SIG-M5 (cell line): ENCODE measurements at regions not wholly inside any gene's neighbourhood (a gene's known extent, or its start where the extent isn't known, plus 50 kb on each side); places are given as distances from the start of the nearest gene placed in this dataset.

ENCODE experiments used
- DNase-seq: peaks from one replicate; lab custom pipeline; 2025; lab: John Stamatoyannopoulos, UW

DNA sequence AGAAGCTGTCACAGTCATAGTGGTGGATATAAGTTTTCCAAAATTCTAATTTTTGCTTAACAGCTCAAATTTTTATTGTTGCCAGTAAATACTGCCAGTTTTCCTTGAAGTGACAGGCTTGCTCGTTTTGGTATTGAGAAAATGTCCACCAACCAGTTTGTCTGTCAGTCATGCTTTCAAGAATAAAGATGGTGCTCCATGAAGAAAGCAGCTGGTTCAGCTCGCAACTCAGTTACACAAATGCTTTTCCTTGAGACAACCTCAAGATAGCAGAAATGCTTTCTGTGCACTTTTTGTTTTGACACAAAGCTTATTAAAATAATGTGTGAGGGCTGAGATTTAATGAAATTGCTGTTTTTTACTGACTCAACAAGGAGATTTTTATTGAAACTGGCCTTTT, 135.7 kb downstream of the LRRC70 start:
- no peak for DNase-seq

DNA sequence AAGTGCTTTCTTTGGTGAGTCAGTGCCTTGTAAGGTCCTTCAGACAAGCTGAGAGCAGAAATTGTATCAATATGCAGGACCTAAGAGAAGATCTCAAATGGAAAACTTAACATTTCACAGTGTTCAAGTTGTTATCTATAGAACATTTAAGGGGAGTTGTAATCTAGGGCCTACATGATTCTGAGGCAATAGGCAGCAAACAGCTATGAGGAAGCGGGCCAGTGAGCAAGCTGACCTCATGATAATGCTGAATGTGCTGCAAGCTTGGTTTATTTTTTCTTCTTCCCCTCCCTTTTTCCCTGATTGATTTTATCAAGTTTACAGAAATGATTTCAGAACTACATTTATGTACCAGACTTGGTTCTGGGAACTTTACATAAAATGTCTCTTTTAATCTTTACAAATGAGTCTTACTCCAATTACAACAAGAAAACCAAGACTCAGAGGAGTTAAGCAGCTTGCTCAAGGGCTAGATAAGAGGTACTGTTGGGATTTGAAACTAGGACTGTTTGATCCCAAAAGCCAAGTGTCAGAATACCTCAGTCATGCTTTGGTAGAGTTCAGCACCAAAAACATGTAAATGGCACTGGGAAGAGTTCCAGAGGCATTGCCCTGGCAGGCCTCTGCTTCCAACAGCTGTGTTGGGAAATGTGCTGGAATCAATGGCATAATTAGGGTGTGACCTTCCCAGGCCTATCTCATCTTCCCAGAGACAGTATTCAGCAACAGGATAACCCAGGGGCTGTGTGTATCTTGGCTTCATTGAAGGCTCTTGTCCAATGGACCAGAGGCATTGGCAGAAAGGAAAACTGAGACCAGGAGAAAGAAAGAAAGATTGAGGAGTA, 130.1 kb downstream of the LRRC70 start:
- DNase-seq = no peak

DNA sequence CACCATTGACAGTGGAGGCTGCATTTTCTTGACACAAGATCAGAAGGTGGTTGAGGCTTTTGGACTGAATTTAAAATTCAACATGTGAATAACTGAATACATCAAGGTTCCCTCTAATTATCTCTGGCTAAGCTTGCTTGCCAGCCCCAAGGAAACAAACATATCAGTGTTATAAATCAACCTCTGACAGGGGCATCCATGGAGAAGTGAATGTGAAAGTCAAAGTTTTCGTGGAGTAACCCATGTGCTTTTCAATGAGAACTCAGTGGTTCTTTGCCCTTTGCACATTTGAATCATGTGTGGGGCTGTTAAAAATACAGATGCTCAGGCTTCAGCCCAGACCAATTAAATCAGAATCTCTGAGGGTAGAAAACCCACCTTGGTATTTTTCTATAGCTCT, 128.9 kb downstream of the LRRC70 start:
- DNase-seq = no peak

DNA sequence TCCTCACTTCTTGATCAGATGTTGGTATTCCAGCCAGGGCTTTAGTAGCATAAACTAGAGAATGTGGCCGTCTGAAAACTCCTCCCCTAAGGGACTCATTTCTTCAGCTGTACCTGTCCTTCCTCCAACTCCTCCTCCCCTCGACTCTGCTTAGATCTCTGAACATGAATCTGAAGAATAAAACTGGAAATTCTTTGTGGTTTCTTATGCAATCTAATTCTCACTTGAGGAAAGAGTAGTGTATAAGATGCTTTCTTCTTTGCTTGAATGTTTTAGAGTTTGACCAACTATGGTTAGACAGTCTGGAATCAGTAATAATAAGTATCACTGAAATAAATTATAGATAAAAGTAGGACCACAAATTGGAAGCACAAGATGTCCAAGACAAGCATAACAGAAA, 128.5 kb downstream of the LRRC70 start:
- DNase-seq = no peak

DNA sequence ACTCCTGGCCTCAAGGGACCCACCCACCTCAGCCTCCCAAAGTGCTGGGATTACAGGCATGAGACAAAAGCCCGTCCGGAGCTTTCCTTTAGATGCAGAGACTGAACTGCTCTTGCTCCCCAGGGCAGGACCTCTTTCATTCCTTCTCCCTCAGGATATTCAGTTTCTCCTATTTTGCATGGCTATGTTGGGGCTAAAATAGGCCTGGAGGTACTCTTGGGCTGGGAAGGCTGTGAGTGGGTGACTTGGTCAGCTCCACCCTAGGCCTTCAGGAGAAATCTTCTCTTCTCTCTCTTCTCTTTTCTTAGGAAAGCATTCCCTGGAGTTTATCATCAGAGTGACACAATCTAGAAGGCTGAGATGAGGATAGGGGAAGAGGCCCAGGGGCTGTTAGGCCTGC, 126.4 kb downstream of the LRRC70 start:
- no peak for DNase-seq

DNA sequence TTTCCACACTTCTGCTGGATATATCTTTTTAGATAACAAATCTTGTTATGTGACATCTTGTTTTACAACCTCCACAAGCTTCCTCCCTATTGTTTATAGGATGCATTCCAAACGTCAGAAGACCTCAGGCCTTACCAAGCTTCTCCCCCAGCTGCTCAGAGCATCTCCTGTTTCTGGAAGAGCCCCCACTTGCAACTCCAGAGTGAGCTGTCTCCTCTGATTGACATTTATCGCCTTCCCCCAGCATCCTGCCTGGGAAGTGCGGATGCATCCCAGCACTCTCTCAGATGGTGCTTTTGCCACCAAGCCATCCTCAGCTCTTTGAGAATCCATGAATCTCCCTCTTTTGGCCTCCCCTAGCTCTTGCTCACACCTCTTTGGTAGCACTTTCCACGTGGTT, 123.5 kb downstream of the LRRC70 start:
- no peak for DNase-seq

DNA sequence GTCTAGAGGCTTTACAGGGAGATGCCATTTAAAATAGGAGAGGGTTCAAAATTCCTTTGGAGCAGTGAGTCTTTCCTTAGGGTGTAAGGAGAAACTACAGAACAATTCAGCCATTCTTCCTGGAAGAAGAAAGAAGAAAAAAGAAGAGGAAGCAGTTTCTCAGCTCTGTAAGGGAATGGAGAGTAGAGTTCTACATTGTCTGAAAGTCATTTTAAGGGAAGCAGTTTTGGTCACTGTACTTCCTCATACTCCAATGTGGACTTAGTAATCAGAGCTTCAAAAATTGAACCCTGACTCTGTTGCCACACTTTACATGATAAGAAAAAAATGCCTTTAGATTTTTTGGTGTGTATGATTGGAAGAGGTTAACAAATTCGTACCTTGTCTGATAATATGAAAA, 122.4 kb downstream of the LRRC70 start:
- DNase-seq = peak; percentile 16

DNA sequence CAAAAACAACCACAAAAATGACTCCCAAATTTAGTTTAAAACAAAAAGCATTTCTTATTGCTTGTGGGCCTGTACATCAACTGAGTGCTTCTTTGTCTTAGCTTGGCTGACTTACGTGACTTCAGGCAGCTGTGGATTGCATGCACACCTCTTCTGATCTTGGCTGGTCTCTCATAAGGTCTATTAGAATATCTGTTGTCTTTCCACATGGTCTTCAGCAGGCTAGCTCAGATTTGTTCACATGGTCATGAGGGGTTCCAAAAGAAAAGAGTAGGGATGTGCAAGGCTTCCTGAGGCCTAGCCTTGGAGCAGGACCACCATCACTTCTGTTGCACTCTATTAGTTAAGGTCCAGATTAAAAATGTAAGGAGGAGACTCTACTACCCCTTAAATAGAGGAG, 120.1 kb downstream of the LRRC70 start:
- no peak for DNase-seq

DNA sequence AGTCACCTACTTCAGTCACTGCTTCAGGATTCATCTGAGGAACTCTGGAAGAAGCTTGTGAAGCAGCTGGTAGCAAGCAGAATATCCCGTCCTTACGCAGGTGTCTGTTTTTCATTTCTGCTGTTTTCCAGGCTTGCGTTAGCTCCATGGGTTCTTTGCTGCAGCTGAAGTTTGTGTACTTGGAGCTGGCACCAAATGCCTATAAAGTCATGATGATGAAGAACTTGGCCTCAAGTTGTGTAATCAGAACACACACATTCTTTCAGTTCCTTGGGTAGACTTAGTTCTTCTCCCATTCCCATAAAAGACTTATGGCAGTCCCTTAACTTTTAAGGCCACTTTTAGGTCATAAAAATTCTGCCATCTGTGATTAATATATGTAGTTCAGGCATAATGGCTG, 116.7 kb downstream of the LRRC70 start:
- no peak for DNase-seq

DNA sequence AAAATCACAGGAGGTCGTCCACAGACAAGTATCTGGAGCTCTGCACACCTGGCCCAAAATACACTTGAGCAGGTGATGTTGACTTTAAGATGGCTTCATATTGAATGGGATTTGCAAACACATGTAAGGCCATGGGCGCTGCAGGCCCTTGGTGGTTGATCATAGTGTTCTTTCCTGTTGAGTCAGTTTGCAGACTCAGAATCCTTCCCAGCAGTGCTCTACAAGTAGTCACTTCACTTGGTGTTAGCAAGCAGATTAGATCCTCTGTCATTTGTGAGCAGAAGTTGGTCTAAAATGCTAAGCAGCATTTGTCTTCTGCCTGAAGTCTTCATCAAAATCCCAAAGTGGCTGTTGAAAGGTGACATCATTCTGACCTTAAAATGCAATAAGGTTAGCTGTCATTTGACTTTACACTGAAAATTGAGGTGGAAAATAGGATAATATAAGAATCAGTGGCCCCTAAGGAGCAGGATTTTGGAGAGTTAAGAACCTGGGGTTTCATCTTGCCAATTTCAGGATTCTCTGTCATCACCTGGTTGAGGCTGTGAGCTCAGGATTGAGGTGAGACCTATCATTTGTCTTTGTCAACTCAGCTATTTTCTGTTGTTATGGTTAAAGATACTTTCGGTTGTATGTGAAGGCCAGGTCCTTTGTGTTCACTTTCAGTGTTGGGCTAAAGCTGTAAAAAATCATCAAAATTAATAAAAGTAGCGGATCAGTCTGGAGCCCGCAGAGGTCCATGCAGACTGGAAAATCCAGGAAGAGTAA, 114.5 kb downstream of the LRRC70 start:
- DNase-seq = no peak

DNA sequence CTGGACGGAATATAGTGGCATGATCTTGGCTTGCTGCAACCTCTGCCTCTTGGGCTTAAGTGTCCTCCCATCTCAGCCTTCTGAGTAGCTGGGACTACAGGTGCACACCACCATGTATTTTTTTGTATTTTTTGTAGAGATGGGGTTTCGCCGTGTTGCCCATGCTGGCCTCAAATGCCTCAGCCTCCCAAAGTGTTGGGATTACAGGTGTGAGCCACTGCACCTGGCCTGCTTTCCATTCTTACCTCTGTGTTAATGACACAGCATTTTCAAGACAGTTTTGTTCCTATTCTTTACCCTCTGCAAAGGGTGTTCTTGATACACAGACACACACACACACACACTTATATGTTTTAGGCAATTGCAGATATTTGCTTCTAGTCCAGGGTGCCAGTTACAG, 113.3 kb downstream of the LRRC70 start:
- no peak for DNase-seq

DNA sequence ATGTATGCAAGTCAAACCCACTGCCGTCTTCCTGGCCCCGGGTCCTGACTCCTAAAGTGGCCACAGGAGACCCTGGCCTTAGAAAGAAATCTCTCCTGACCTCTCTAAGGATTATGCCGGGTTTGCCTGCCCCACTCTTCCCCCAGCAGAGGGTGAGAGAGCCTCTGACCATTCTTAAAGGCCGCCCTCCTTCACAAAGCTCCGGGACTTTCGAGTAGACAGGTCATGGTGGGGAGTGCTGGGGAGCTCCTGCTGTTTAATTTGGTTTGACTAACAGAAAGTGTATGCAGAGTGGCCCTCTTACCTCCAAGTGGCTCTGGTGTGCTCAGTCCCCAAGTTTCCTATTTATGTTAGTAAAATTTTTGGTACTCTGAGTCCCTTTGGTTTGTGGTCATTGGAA, 111.8 kb downstream of the LRRC70 start:
- no peak for DNase-seq

DNA sequence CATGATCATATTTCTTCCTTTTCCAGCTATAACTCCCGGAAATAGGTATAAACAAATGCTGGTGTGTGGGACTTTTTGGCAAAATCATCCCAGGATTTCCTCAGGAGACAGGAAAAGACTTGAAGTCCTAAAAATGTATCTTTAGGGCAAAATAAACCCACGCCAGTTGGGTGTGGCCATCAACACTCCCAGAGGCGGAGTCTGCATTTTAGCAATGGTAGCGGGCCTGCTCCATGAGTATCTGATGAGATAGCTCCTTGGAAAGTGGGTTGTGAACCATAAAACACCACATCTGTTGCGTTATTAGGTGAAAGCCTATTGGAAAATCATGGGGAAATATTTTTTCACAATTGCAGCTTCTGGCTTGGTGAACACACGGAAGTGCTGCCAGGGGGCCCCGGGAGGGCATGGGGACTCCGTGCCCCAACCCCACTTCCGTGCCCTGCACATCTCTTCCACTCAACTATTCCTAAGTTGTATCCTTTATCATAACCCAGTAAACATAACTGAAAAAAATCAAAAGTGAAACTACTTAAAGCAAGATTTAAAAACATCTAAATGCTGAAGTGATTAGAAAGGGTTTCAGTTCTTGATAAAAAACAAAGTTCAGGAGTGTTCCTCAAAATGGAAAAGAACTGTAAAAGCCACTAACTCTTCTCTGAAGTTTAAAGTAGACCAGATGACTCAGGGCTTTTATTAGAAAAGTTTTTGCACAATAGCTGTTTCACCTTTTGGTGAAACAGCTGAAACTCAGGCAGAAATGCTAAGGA, 111.2 kb downstream of the LRRC70 start:
- DNase-seq = peak; percentile 51

DNA sequence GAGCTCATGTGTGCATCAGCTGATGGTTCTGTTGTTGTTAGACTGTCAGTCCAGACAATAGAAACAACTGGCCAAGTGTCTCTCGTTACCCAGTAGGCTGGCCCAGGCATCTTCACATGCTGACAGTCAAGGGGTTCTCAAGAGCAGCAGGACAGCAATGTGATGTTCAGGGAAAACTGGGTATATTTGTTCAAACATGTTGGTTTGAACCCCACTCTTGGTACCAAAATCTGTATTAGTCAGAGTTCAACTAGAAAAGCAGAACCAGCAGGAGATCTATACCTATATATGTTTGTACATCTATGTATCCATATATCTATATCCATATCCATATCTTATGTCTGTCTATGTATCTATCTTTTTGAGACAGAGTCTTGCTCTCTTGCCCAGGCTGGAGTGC, 108.1 kb downstream of the LRRC70 start:
- DNase-seq = no peak

DNA sequence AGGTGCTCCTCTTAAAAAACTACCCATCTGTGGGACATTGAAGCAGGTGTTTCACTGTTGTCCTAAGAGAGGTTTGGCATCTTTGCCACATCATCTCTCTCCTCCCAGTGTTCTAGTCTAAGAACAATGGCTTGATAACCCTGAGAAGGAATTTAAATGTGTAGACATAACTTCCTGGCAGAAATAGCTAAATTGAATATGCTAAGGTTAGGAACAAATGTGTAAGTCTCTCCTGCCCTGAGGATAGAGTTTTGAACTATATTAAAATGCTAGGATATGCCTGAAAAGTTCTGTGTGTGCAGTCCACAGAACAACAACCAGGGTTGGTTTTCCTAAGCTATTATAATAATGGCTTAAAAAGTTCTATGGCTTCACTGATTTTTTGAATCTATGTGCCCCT, 106.6 kb downstream of the LRRC70 start:
- no peak for DNase-seq

DNA sequence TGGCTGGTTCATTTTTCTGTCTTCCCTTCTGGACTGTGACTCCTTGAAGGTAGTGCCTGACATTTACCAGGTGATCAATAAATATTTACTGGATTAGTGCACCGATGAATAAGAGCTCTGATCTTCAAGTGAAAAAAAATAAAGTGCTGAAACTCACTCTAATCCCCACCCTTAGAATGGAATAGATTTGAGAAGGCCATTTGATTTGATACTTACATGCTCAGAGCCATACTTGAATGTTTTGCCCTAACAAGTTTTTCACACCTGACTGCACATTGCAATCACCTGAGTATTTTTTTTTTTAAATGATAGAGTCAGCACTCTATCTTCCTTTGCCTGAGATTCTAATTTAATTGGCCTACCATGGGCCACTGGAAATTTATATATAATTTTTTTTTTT, 105.7 kb downstream of the LRRC70 start:
- DNase-seq = no peak

DNA sequence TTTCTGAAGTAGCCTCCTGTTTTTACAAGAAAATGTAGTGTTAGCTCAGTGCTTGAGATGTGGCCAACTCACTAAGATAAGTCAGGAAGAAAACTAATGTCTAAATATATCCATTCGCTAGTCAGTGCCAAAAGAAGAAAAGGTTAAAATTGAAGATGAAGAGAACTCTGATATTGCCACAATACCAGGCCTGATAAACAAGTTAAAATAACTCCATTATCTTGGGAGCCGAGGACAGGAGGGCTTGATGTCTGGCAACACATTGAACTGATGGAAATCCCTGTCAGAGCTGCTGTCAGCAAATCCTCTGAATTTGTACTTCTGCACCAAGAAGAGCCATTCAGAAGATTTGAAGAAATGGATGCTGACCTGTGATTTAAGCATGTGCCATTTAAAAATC, 103.4 kb downstream of the LRRC70 start:
- no peak for DNase-seq

DNA sequence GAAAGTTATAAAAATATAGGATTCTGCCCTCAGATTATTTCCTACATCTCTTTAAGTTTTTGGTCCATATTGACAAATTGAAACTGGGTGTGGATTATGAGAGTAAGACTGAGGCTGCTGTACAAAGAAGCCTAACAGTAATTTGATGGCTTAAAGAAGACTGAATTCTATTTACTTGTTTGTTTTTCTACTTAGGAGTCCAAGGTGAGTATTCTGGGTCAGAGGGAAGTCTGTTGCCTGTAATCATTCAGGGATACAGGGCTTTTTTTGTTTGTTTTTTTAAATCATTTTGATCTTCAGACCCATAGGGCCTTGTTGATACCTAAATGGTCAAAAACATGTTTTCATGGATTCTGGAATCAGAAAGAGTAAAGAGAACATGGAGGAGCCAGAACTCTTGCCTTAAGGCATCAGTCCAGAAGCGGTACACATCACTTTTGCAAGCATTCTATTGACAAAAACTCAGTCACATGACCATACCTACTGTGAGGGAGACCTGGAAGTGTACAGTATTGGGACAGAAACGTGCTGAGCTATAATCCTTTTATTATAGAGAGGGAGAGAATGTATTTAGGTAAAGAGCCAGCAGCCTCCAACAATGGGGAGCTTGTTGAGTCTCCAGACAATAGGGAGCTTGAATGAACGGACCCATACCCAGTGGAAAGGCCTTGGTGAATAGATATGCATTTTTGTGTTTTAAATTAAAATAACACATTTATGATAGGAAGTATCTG, 102.7 kb downstream of the LRRC70 start:
- DNase-seq = no peak

DNA sequence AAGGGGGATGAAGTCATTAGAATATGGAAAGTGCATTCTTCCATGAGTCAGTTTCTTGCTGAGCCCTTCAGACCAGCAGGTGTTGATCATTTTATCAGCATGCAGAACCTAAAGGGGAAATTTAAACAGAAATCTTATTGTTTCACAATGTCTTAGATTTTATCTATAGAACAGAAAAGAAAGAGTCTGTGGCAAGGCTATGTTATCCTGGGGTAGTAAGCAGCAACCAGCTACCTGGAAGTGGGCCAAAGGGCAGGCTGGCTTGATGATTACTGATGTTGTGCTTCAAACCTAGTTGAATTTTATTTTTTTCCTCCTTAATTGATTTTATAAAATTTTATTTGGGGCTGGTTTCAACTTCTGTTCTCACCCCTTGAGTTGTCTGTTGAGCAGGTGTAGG, 101.5 kb downstream of the LRRC70 start:
- no peak for DNase-seq
